ENCODE measurements at regions not wholly inside any gene's neighbourhood (a gene's known extent, or its start where the extent isn't known, plus 50 kb on each side); places are given as distances from the start of the nearest gene placed in this dataset.

DNA sequence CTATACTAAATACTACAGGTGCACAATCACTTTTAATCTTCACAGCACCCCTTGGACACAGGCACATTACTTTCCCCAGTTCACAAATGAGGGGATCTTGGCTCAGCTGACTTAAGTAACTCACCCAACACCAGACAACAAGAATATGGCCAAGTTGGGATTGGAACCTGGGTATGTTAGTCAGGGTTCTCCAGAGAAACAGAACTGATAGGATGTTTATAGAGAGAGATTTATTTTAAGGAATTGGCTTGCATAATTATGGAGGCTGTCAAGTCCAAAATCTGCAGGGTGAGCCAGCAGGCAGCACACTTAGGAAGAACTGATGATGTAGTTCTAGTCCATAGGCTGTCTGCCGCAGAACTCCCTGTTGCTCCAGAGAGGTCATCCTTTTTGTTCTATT lies 312.9 kb downstream of the MAN2A1 start:
- TF ChIP-seq POLR2AphosphoS5 (IDR thresholded peaks at IDR 0.05; ENCODE audit: low read depth, low read length) (no peak), SIN3A (IDR thresholded peaks at IDR 0.05; ENCODE audit: borderline replicate concordance, insufficient read depth, low read depth, low read length) (no peak)
- TF ChIP-seq, protein P1, sequence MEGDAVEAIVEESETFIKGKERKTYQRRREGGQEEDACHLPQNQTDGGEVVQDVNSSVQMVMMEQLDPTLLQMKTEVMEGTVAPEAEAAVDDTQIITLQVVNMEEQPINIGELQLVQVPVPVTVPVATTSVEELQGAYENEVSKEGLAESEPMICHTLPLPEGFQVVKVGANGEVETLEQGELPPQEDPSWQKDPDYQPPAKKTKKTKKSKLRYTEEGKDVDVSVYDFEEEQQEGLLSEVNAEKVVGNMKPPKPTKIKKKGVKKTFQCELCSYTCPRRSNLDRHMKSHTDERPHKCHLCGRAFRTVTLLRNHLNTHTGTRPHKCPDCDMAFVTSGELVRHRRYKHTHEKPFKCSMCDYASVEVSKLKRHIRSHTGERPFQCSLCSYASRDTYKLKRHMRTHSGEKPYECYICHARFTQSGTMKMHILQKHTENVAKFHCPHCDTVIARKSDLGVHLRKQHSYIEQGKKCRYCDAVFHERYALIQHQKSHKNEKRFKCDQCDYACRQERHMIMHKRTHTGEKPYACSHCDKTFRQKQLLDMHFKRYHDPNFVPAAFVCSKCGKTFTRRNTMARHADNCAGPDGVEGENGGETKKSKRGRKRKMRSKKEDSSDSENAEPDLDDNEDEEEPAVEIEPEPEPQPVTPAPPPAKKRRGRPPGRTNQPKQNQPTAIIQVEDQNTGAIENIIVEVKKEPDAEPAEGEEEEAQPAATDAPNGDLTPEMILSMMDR (IDR thresholded peaks at IDR 0.05) = no peak

All from Panc1 (cell line).